ENCODE measurements at regions not wholly inside any gene's neighbourhood (a gene's known extent, or its start where the extent isn't known, plus 50 kb on each side); places are given as distances from the start of the nearest gene placed in this dataset.

DNA sequence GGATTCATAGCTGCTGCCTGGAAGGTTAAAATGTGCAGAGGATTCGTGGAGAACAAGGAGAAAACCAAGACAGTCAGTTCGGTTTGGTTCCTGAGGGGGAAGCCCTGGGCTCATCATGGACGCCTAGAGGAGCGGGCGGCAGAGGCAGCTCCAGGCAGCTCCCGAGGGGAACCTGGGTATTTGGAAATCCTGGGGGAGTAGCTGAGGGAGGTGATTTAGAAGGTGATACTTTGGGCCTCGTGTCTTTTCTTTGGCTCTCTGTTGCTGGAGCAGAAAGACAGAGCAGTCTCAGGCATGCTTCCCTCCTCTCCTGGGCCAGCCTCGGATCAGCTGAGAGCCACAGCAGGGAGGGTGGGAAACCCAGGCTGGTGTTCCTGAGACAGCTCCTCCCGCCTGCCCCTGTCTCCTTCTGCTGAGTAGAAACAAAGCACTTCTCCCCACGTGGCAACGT, 139.5 kb downstream of the DLL1 start:
- TF ChIP-seq POLR2A (IDR thresholded peaks at IDR 0.05; ENCODE audit: low read depth, low read length) (no peak), POLR2AphosphoS5 (IDR thresholded peaks at IDR 0.05; ENCODE audit: low read depth, low read length) (no peak), TAF1 (IDR thresholded peaks at IDR 0.05; ENCODE audit: low read depth, low read length) (no peak)
